KMS-11 (cell line): ENCODE measurements at regions not wholly inside any gene's neighbourhood (a gene's known extent, or its start where the extent isn't known, plus 50 kb on each side); places are given as distances from the start of the nearest gene placed in this dataset.

ENCODE experiments used
- H2AFZ ChIP-seq: fragments of 200-600 bp; sonication (generic); 2 replicates; pipeline ENCODE4 v1.6.1; 2016; ENCODE audit warnings: antibody characterized with exemption, mixed run types, low read depth
- H3K27ac ChIP-seq: fragments of 200-600 bp; sonication (generic); 2 replicates; pipeline ENCODE4 v1.6.1; 2016; ENCODE audit warnings: mild to moderate bottlenecking, mixed run types
- H3K27me3 ChIP-seq: fragments of 200-600 bp; sonication (generic); 2 replicates; pipeline ENCODE4 v1.6.1; 2017; ENCODE audit warnings: mild to moderate bottlenecking, low read depth, mixed run types, moderate library complexity; ENCODE audit not compliant: insufficient read depth
- H3K36me3 ChIP-seq: fragments of 200-600 bp; sonication (generic); 2 replicates; pipeline ENCODE4 v1.6.1; 2017; ENCODE audit warnings: mild to moderate bottlenecking, mixed run types; ENCODE audit not compliant: insufficient read depth
- H3K4me1 ChIP-seq: fragments of 200-600 bp; sonication (generic); 2 replicates; pipeline ENCODE4 v1.6.1; 2016; ENCODE audit warnings: mild to moderate bottlenecking, low read depth, mixed run types; ENCODE audit not compliant: poor library complexity, severe bottlenecking
- H3K4me2 ChIP-seq: fragments of 200-600 bp; sonication (generic); 2 replicates; pipeline ENCODE4 v1.7.0; 2016; ENCODE audit warnings: mild to moderate bottlenecking, mixed run types
- H3K4me3 ChIP-seq: fragments of 200-600 bp; sonication (generic); IDR thresholded peaks from 2 replicates; pipeline ENCODE4 v1.6.1; 2017; ENCODE audit warnings: low read depth, low read length, mixed read lengths; ENCODE audit not compliant: insufficient read depth
- H3K79me2 ChIP-seq: fragments of 200-600 bp; sonication (generic); 2 replicates; pipeline ENCODE4 v1.6.1; 2016; ENCODE audit warnings: low read depth, mixed run types; ENCODE audit not compliant: insufficient read depth
- H3K9ac ChIP-seq: fragments of 200-600 bp; sonication (generic); 2 replicates; pipeline ENCODE4 v1.6.1; 2016; ENCODE audit warnings: mild to moderate bottlenecking, mixed run types
- H4K20me1 ChIP-seq: fragments of 200-600 bp; sonication (generic); 2 replicates; pipeline ENCODE4 v1.6.1; 2016; ENCODE audit warnings: mild to moderate bottlenecking, mixed run types; ENCODE audit not compliant: insufficient read depth
- TF ChIP-seq, protein P1 (sequence below): fragments of 200-600 bp; sonication (generic); conservative IDR thresholded peaks from 2 replicates; pipeline ENCODE4 v1.6.1; 2017; ENCODE audit warnings: low read depth, mild to moderate bottlenecking, antibody characterized with exemption, low read length, moderate library complexity, mixed read lengths

DNA sequence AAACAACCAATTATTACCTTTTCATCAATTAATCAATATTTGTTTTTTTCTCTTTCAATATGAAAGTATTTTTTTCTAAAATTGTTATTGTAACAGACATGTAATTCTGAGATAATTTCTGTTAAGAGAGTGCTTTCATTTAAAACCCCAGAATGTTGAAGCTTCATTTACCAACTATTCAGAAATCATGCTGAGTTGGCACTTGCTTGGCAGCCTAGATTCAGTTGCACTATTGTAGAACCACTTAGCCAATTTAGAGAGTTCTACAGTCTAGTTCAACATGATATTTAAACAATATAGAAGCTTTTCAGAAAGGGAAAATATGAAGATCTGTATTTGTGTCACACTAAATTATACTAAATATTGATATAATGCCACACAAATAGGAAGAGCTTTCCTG lies 56.1 kb upstream of the NKAIN2 start:
- H3K79me2 ChIP-seq: no peaks in the 10 kb centered on the region
- TF ChIP-seq, protein P1, sequence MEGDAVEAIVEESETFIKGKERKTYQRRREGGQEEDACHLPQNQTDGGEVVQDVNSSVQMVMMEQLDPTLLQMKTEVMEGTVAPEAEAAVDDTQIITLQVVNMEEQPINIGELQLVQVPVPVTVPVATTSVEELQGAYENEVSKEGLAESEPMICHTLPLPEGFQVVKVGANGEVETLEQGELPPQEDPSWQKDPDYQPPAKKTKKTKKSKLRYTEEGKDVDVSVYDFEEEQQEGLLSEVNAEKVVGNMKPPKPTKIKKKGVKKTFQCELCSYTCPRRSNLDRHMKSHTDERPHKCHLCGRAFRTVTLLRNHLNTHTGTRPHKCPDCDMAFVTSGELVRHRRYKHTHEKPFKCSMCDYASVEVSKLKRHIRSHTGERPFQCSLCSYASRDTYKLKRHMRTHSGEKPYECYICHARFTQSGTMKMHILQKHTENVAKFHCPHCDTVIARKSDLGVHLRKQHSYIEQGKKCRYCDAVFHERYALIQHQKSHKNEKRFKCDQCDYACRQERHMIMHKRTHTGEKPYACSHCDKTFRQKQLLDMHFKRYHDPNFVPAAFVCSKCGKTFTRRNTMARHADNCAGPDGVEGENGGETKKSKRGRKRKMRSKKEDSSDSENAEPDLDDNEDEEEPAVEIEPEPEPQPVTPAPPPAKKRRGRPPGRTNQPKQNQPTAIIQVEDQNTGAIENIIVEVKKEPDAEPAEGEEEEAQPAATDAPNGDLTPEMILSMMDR: no peak
- no peak overlapping the region for H3K27ac ChIP-seq
- H3K36me3 ChIP-seq: no peaks in the 10 kb centered on the region
- H3K9ac ChIP-seq: no peak overlapping the region
- H3K4me1 ChIP-seq: peaks cover 13% of the 10 kb centered on the region
- no peak overlapping the region for H2AFZ ChIP-seq
- no peak overlapping the region for H3K4me3 ChIP-seq
- H3K27me3 ChIP-seq: no peaks in the 10 kb centered on the region
- H4K20me1 ChIP-seq: no peaks in the 10 kb centered on the region
- H3K4me2 ChIP-seq: no peak overlapping the region; the same call in 1 of the 2 replicates

DNA sequence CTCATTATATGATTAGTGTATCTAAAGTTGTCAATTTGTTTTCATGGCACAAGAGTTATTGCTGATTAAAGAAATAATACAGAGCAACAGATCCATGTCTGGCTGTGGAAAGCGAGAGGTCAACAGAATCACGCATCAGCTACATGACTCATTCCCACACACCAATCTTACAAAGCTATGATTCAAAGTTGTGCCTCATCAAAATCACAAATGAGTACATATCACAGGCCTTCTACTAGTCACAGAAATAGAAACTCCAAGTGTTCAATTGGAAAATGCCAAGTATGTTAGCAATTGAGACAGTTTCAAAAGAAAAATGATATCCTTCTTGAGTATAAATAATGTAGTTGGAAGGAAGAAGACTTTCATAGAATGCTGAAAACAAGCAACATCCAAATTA lies 57.8 kb upstream of the NKAIN2 start:
- TF ChIP-seq, protein P1: no peak

DNA sequence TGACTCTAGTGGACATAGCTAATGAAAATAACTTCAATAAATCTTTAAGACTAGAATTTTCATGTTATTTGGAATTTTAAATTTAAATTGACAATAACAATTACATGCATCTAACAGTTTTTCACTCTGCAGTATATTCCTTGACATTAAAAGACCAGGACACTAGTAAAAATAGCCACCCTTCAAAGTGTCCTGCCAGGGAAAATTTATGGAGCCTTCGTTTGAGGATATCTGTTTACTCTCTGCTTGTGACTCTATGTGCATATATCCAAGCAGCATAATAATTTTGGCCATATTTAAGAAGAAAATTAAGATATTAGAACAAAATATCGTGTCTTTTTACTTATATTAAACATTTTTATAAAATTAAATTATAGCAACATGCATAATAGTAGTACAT lies 58.8 kb upstream of the NKAIN2 start:
- Histone ChIP-seq H3K36me3 (no peaks in the 10 kb centered on the region), H3K9ac (no peak overlapping the region), H3K4me3 (no peak overlapping the region), H2AFZ (no peak overlapping the region), H3K27ac (no peak overlapping the region), H3K4me2 (no peak overlapping the region), H3K79me2 (no peaks in the 10 kb centered on the region), H4K20me1 (no peaks in the 10 kb centered on the region), H3K4me1 (peaks cover 13% of the 10 kb centered on the region), H3K27me3 (no peaks in the 10 kb centered on the region)
- TF ChIP-seq, protein P1: no peak

More for the DNA sequence above, 57.8 kb upstream of the NKAIN2 start:
- Histone ChIP-seq H3K27ac (no peak overlapping the region), H2AFZ (no peak overlapping the region), H3K4me1 (peaks cover 13% of the 10 kb centered on the region), H3K79me2 (no peaks in the 10 kb centered on the region), H3K27me3 (no peaks in the 10 kb centered on the region), H4K20me1 (no peaks in the 10 kb centered on the region), H3K9ac (no peak overlapping the region), H3K4me2 (no peak overlapping the region), H3K36me3 (no peaks in the 10 kb centered on the region), H3K4me3 (no peak overlapping the region)

DNA sequence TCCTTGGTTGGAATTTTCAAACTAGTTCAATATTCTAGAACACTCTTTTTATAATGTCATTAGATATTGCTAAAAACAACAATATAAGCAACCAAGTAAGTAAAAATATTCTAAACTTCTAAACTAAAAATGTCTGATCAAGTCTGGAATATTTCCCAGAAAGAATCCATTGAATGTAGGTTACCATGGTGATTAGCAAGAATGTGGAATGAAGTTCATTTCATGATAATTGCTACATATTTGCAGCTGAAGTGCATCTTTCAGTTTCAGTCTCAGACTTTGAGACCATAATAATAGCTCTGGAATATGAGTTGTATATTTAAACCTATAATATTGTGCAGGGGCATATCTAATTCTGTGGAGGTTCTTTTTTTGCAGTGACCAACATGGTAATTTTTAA lies 61.0 kb upstream of the NKAIN2 start:
- H3K27me3 ChIP-seq: no peaks in the 10 kb centered on the region
- no peaks in the 10 kb centered on the region for H3K36me3 ChIP-seq
- no peak overlapping the region for H3K27ac ChIP-seq
- H3K79me2 ChIP-seq: no peaks in the 10 kb centered on the region
- no peak overlapping the region for H3K4me2 ChIP-seq
- H3K9ac ChIP-seq: no peak overlapping the region
- TF ChIP-seq, protein P1: no peak
- H3K4me3 ChIP-seq: no peak overlapping the region
- peaks cover 11% of the 10 kb centered on the region for H3K4me1 ChIP-seq
- no peak overlapping the region for H2AFZ ChIP-seq
- H4K20me1 ChIP-seq: no peaks in the 10 kb centered on the region

DNA sequence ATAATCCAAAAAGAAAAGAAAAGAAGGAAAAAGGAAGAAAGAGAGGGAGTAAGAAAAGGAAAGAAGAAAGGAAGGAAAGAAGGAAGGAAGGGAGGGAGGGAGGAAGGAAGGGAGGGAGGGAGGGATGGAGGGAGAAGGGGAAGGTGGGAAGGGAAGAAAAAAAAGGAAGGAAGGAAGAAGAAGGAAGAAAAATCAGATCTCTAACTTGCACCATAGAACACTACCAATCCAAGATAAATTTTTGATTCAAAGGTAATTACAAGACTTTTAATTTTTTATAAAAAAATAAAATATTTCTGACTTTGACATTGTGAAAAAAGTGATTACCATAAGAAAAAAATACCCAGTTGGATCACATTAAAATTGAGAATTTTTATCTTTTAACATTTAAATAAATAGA lies 70.5 kb upstream of the NKAIN2 start:
- Histone ChIP-seq H3K4me1 (peaks cover 16% of the 10 kb centered on the region), H3K27me3 (no peaks in the 10 kb centered on the region), H3K79me2 (no peaks in the 10 kb centered on the region), H3K4me2 (peak overlapping the region; percentile 48; the same call in 1 of the 2 replicates), H4K20me1 (no peaks in the 10 kb centered on the region), H3K36me3 (no peaks in the 10 kb centered on the region), H3K9ac (no peak overlapping the region), H3K27ac (no peak overlapping the region), H2AFZ (no peak overlapping the region), H3K4me3 (no peak overlapping the region)
- TF ChIP-seq, protein P1: no peak
